CD14-positive monocyte (primary cell): ENCODE measurements at regions not wholly inside any gene's neighbourhood (a gene's known extent, or its start where the extent isn't known, plus 50 kb on each side); places are given as distances from the start of the nearest gene placed in this dataset.

ENCODE experiments used
- DNase-seq, 3 donors: peaks; one replicate each; pipeline ENCODE4 v3.0.0-alpha.2; 2011 to 2022
- H2AFZ ChIP-seq: 2 replicates; pipeline ENCODE4 v1.6.0; 2012; ENCODE audit warnings: mild to moderate bottlenecking, low read depth, low read length, inconsistent platforms; ENCODE audit not compliant: insufficient read depth, poor library complexity, severe bottlenecking
- H3K27ac ChIP-seq, 2 donors: 1 replicate in 1 of 2; 2 replicates in 1 of 2; pipeline ENCODE4 v1.5.1; 2012 to 2013; ENCODE audit warnings: low read length in 2 of 2, control low read depth in 1 of 2, inconsistent platforms in 1 of 2, low read depth in 1 of 2, mild to moderate bottlenecking in 1 of 2
- H3K27me3 ChIP-seq, 2 donors: one replicate each; pipeline versions ENCODE4 v1.6.0 to v1.6.1; 2011 to 2013; ENCODE audit warnings: low read length in 2 of 2; ENCODE audit not compliant: control insufficient read depth in 2 of 2, insufficient read depth in 2 of 2
- H3K36me3 ChIP-seq, 2 donors: replicated peaks in 1 of 2; 1 replicate in 1 of 2; 2 replicates in 1 of 2; pipeline versions ENCODE4 v1.5.1 to v1.6.1; 2012 to 2013; ENCODE audit warnings: low read length in 2 of 2, control low read depth in 1 of 2, inconsistent platforms in 1 of 2, mild to moderate bottlenecking in 1 of 2; ENCODE audit not compliant: insufficient read depth in 2 of 2, control insufficient read depth in 1 of 2
- H3K4me1 ChIP-seq, 2 donors: 1 replicate in 1 of 2; 2 replicates in 1 of 2; pipeline versions ENCODE4 v1.5.1 to v1.6.1; 2012 to 2013; ENCODE audit warnings: low read length in 2 of 2, control low read depth in 1 of 2, inconsistent platforms in 1 of 2, mild to moderate bottlenecking in 1 of 2, moderate library complexity in 1 of 2; ENCODE audit not compliant: insufficient read depth in 2 of 2, control insufficient read depth in 1 of 2
- H3K4me2 ChIP-seq: replicated peaks from 2 replicates; pipeline ENCODE3; 2012; ENCODE audit warnings: low read length, moderate library complexity, mild to moderate bottlenecking; ENCODE audit not compliant: poor library complexity, severe bottlenecking; ENCODE audit errors: extremely low read depth
- H3K4me3 ChIP-seq, 3 experiments: fragments of 200-600 bp in 1 of 3; sonication (generic) in 1 of 3; replicated peaks in 1 of 3; 1 replicate in 2 of 3; 2 replicates in 1 of 3; pipeline ENCODE4 v1.5.1; 2011 to 2013; ENCODE audit warnings: low read length in 3 of 3, mild to moderate bottlenecking in 3 of 3, control low read depth in 2 of 3, low read depth in 2 of 3, inconsistent platforms in 1 of 3, moderate library complexity in 1 of 3
- H3K79me2 ChIP-seq: 2 replicates; pipeline ENCODE4 v1.6.0; 2012; ENCODE audit warnings: mild to moderate bottlenecking, control low read depth, inconsistent platforms, low read length, moderate library complexity; ENCODE audit not compliant: insufficient read depth
- H3K9ac ChIP-seq: 2 replicates; pipeline ENCODE4 v1.6.0; 2017; ENCODE audit warnings: low read length, mild to moderate bottlenecking; ENCODE audit not compliant: insufficient read depth, poor library complexity, severe bottlenecking
- H3K9me3 ChIP-seq, 2 donors: replicated peaks in 1 of 2; 1 replicate in 1 of 2; 2 replicates in 1 of 2; pipeline versions ENCODE4 v1.5.1 to v1.6.1; 2012 to 2013; ENCODE audit warnings: low read length in 2 of 2, control low read depth in 1 of 2; ENCODE audit not compliant: control insufficient read depth in 1 of 2, insufficient read depth in 1 of 2
- H4K20me1 ChIP-seq: 2 replicates; pipeline ENCODE4 v1.6.0; 2012; ENCODE audit warnings: mild to moderate bottlenecking, low read length, control low read depth, moderate library complexity; ENCODE audit not compliant: insufficient read depth
- H3K27ac Mint-ChIP-seq, 7 donors: one replicate each; pipeline ENCODE4 v1.8.0; 2020; ENCODE audit warnings: mild to moderate bottlenecking in 7 of 7, mixed read lengths in 7 of 7, moderate library complexity in 6 of 7, inconsistent platforms in 2 of 7
- H3K27me3 Mint-ChIP-seq, 3 donors: one replicate each; pipeline ENCODE4 v1.8.0; 2021 to 2022; ENCODE audit warnings: low read depth in 3 of 3, mild to moderate bottlenecking in 3 of 3, mixed read lengths in 3 of 3, moderate library complexity in 3 of 3, inconsistent platforms in 1 of 3
- H3K36me3 Mint-ChIP-seq, 2 donors: one replicate each; pipeline ENCODE4 v1.8.0; 2020; ENCODE audit warnings: mixed read lengths in 2 of 2, inconsistent platforms in 1 of 2, mild to moderate bottlenecking in 1 of 2
- H3K4me1 Mint-ChIP-seq: one replicate; pipeline ENCODE4 v1.8.0; 2020; ENCODE audit warnings: mild to moderate bottlenecking, mixed read lengths
- H3K4me3 Mint-ChIP-seq, 2 donors: one replicate each; pipeline ENCODE4 v1.8.0; 2020; ENCODE audit warnings: mild to moderate bottlenecking in 2 of 2, mixed read lengths in 2 of 2, moderate library complexity in 1 of 2
- H3K9me3 Mint-ChIP-seq, 7 donors: one replicate each; pipeline ENCODE4 v1.8.0; 2020 to 2022; ENCODE audit warnings: mixed read lengths in 7 of 7, mild to moderate bottlenecking in 6 of 7, moderate library complexity in 6 of 7, inconsistent platforms in 2 of 7
- WGBS: methylation state at CpG from one replicate; pipeline ENCODE4 v1.1.5; 2013; ENCODE audit warnings: missing lambda C conversion rate; ENCODE audit not compliant: insufficient coverage; 5-methylcytosine and 5-hydroxymethylcytosine counted together
- intact Hi-C, 2 donors: fragments of 100-400 bp; cut with micrococcal nuclease; formaldehyde crosslinking; loops; one replicate each; pipeline versions ENCODE4 v1.15.0 to v1.15.1; 2023
- TF ChIP-seq, protein P1 (sequence below): fragments of 200-600 bp; IDR thresholded peaks from one replicate; pipeline ENCODE4 v1.8.0; 2022; ENCODE audit warnings: antibody characterized with exemption, mild to moderate bottlenecking

DNA sequence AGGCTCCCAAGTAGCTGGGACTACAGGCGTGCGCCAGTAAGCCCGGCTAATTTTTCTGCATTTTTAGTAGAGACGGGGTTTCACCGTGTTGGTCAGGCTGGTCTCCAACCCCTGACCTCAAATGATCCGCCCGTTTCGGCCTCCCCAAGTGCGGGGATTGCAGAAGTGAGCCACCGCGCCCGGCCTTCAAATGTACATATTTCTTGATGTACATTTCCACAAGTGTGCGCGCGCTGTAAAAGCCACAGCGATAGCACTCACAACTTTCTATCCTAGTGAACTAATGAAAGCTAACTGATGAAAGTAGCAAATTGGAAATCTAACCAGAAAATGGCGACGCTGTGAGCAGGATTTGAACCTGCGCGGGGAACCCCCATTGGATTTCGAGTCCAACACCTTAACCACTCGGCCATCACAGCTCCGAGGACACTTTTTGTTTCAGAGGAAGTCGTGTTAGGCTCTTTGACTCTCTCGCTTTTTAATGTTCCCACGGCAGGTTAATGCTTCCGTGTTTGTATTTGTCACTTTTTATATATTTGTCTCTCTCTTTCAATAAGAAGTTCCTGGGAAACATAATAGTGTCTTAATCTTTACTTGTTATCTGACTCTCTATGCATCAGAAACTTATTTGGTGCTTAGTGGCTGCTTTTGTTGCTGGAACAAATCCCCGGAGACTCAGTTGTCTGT is 199.4 kb upstream of the ZNF184 start:
- Mint-ChIP-seq H3K4me3 (peak overlapping the region; percentile 48 to 69), H3K27ac (no peak overlapping the region), H3K4me1 (peaks cover 41% of the 10 kb centered on the region), H3K27me3 (peaks cover 81 to 96% (median 94%) of the 10 kb centered on the region in 3 donors), H3K36me3 (peaks cover 3 to 26% of the 10 kb centered on the region in 2 donors), H3K9me3 (peaks cover 9 to 57% (median 44%) of the 10 kb centered on the region in 7 donors)
- Histone ChIP-seq H3K36me3 (no peaks in the 10 kb centered on the region), H3K27me3 (peaks cover 85 to 97% of the 10 kb centered on the region in 2 donors), H3K4me1 (peaks cover 12 to 18% of the 10 kb centered on the region in 2 donors), H3K79me2 (no peaks in the 10 kb centered on the region), H3K4me2 (peak overlapping the region; percentile 26), H3K9me3 (peaks cover 5 to 59% of the 10 kb centered on the region in 2 donors), H3K4me3 (no peak overlapping the region), H4K20me1 (no peaks in the 10 kb centered on the region), H3K27ac (no peak overlapping the region), H3K9ac (no peak overlapping the region), H2AFZ (no peak overlapping the region)
- 4% methylated on average over 22 of the region's 28 CpGs for WGBS
- intact Hi-C loops = loop anchor here in 1 of 2 donors (10.0 kb wide), 1 partner anchor 377 kb away; no protein-coding TSS in a partner anchor
- TF ChIP-seq, protein P1, sequence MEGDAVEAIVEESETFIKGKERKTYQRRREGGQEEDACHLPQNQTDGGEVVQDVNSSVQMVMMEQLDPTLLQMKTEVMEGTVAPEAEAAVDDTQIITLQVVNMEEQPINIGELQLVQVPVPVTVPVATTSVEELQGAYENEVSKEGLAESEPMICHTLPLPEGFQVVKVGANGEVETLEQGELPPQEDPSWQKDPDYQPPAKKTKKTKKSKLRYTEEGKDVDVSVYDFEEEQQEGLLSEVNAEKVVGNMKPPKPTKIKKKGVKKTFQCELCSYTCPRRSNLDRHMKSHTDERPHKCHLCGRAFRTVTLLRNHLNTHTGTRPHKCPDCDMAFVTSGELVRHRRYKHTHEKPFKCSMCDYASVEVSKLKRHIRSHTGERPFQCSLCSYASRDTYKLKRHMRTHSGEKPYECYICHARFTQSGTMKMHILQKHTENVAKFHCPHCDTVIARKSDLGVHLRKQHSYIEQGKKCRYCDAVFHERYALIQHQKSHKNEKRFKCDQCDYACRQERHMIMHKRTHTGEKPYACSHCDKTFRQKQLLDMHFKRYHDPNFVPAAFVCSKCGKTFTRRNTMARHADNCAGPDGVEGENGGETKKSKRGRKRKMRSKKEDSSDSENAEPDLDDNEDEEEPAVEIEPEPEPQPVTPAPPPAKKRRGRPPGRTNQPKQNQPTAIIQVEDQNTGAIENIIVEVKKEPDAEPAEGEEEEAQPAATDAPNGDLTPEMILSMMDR = no peak
- DNase-seq = no peak

DNA sequence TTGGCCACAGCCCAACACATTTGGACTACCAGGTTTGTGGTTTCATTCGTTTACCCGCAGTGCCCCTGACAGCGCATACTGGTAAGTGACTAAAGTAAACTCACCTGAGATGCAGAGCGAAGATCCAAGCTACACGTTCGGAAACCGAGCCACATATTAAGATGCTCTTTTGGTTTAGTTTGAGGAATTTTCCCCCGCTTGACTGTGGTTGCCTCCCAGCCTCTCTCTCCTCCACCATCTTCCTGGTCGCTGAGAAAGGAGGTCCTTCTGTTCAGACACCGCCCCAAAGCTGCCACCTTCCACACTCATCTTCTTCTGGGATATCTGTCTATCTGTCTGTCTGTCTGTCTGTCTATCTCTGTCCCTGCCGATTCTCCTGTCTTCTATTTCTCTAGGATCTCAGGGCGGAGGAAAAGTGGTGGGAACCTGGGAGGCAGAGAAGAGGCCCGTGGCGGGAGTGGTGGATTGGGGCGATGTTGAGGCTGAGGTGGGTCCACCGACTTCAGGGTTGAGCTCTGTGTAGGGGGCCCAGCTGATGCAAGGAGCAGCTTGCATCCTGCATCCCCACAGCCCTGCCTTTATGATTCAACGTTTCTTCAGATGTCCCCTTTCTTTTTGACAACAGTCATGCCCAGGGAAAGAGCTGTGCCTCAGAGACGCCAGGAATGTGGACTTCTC is 196.9 kb upstream of the ZNF184 start:
- Mint-ChIP-seq H3K36me3 (peaks cover 3 to 26% of the 10 kb centered on the region in 2 donors), H3K9me3 (peaks cover 9 to 63% (median 51%) of the 10 kb centered on the region in 7 donors), H3K4me3 (peak overlapping the region in 1 of 2 donors; percentile 86), H3K27me3 (peaks cover 94 to 98% (median 95%) of the 10 kb centered on the region in 3 donors), H3K27ac (no peak overlapping the region), H3K4me1 (peaks cover 41% of the 10 kb centered on the region)
- Histone ChIP-seq H3K9ac (no peak overlapping the region), H3K4me3 (no peak overlapping the region), H3K36me3 (no peaks in the 10 kb centered on the region), H3K79me2 (no peaks in the 10 kb centered on the region), H3K27me3 (peaks cover 85 to 92% of the 10 kb centered on the region in 2 donors), H4K20me1 (no peaks in the 10 kb centered on the region), H3K9me3 (peaks cover 5 to 64% of the 10 kb centered on the region in 2 donors), H3K4me2 (peak overlapping the region; percentile 18), H3K4me1 (peaks cover 12 to 18% of the 10 kb centered on the region in 2 donors), H2AFZ (no peak overlapping the region), H3K27ac (no peak overlapping the region)
- TF ChIP-seq, protein P1 = no peak
- intact Hi-C loops = loop anchor here in 1 of 2 donors (10.0 kb wide), 1 partner anchor 375 kb away; no protein-coding TSS in a partner anchor
- WGBS = 0% methylated on average over 3 of the region's 18 CpGs
- DNase-seq = no peak
